Osteocyte (in vitro differentiated cells): ENCODE measurements at regions not wholly inside any gene's neighbourhood (a gene's known extent, or its start where the extent isn't known, plus 50 kb on each side); places are given as distances from the start of the nearest gene placed in this dataset.

ENCODE experiments used
- DNase-seq: peaks from one replicate; pipeline ENCODE4 v3.0.0; 2021; ENCODE audit warnings: mixed read lengths; ENCODE audit not compliant: unreplicated experiment; ENCODE audit errors: extremely low spot score
- H3K27ac Mint-ChIP-seq: one replicate; pipeline ENCODE4 v1.8.0; 2021; ENCODE audit warnings: mild to moderate bottlenecking, mixed read lengths; ENCODE audit not compliant: unreplicated experiment
- H3K27me3 Mint-ChIP-seq: one replicate; pipeline ENCODE4 v1.8.0; 2021; ENCODE audit warnings: mixed read lengths; ENCODE audit not compliant: unreplicated experiment
- H3K36me3 Mint-ChIP-seq: one replicate; pipeline ENCODE4 v1.8.0; 2021; ENCODE audit warnings: mixed read lengths; ENCODE audit not compliant: unreplicated experiment
- H3K4me1 Mint-ChIP-seq: one replicate; pipeline ENCODE4 v1.8.0; 2021; ENCODE audit warnings: mixed read lengths; ENCODE audit not compliant: unreplicated experiment
- H3K4me3 Mint-ChIP-seq: one replicate; pipeline ENCODE4 v1.8.0; 2021; ENCODE audit warnings: mild to moderate bottlenecking, moderate library complexity, mixed read lengths; ENCODE audit not compliant: unreplicated experiment
- H3K9me3 Mint-ChIP-seq: one replicate; pipeline ENCODE4 v1.8.0; 2021; ENCODE audit warnings: mixed read lengths; ENCODE audit not compliant: unreplicated experiment
- CTCF ChIP-seq: fragments of 200-600 bp; sonication (generic); IDR thresholded peaks from 2 replicates; pipeline ENCODE4 v1.5.0; 2021; ENCODE audit warnings: antibody characterized with exemption, mild to moderate bottlenecking, moderate library complexity

GRCh38 chr20:10965936-10966470 is 292.2 kb upstream of the JAG1 start:
- Mint-ChIP-seq H3K27me3 (no peaks in the 10 kb centered on the region), H3K4me1 (peaks cover 37% of the 10 kb centered on the region), H3K36me3 (no peaks in the 10 kb centered on the region), H3K27ac (no peak overlapping the region), H3K4me3 (no peak overlapping the region), H3K9me3 (peaks cover 5% of the 10 kb centered on the region)
- no peak for TF ChIP-seq CTCF
- DNase-seq: no peak

GRCh38 chr20:10970109-10970508 is 296.3 kb upstream of the JAG1 start:
- no peak overlapping the region for H3K4me3 Mint-ChIP-seq
- H3K4me1 Mint-ChIP-seq: peaks cover 10% of the 10 kb centered on the region
- no peak for TF ChIP-seq CTCF
- no peaks in the 10 kb centered on the region for H3K36me3 Mint-ChIP-seq
- peaks cover 11% of the 10 kb centered on the region for H3K9me3 Mint-ChIP-seq
- H3K27ac Mint-ChIP-seq: no peak overlapping the region
- no peaks in the 10 kb centered on the region for H3K27me3 Mint-ChIP-seq
- DNase-seq: no peak

- Mint-ChIP-seq H3K9me3 (peaks cover 7% of the 10 kb centered on the region), H3K36me3 (no peaks in the 10 kb centered on the region), H3K27ac (no peak overlapping the region), H3K4me3 (no peak overlapping the region), H3K4me1 (peaks cover 8% of the 10 kb centered on the region), H3K27me3 (no peaks in the 10 kb centered on the region)
- no peak for TF ChIP-seq CTCF
- DNase-seq: no peak
These were observed 297.3 kb upstream of the JAG1 start for GRCh38 chr20:10971096-10971495.

GRCh38 chr20:10972219-10972860 is 298.5 kb upstream of the JAG1 start:
- H3K4me3 Mint-ChIP-seq: no peak overlapping the region
- TF ChIP-seq CTCF: peak; percentile 27
- DNase-seq: no peak
- peaks cover 7% of the 10 kb centered on the region for H3K9me3 Mint-ChIP-seq
- H3K4me1 Mint-ChIP-seq: peaks cover 10% of the 10 kb centered on the region
- no peaks in the 10 kb centered on the region for H3K36me3 Mint-ChIP-seq
- no peak overlapping the region for H3K27ac Mint-ChIP-seq
- no peaks in the 10 kb centered on the region for H3K27me3 Mint-ChIP-seq

GRCh38 chr20:10976051-10976450 is 302.3 kb upstream of the JAG1 start:
- Mint-ChIP-seq H3K4me3 (no peak overlapping the region), H3K4me1 (peaks cover 16% of the 10 kb centered on the region), H3K27me3 (no peaks in the 10 kb centered on the region), H3K36me3 (no peaks in the 10 kb centered on the region), H3K9me3 (peaks cover 7% of the 10 kb centered on the region), H3K27ac (no peak overlapping the region)
- no peak for DNase-seq
- TF ChIP-seq CTCF: no peak
